ENCODE measurements at regions not wholly inside any gene's neighbourhood (a gene's known extent, or its start where the extent isn't known, plus 50 kb on each side); places are given as distances from the start of the nearest gene placed in this dataset.
"Not testable (repeated sequence)": the region's sequence is repeated elsewhere in the genome, so short reads cannot be mapped to it uniquely, and the experiment has no call there.

- not testable (repeated sequence) for TF ChIP-seq SMC3 (IDR thresholded peaks at IDR 0.05; ENCODE audit: low read depth, low read length); CTCF (conservative IDR thresholded peaks at IDR 0.05; ENCODE audit: low read depth, low read length); MAFK (IDR thresholded peaks at IDR 0.05; ENCODE audit: low read depth, low read length); BHLHE40 (IDR thresholded peaks at IDR 0.05; ENCODE audit: low read depth, low read length)
These were observed 267.6 kb upstream of the PODXL start for GRCh38 chr7:131823961-131824440.

All from IMR-90 (cell line).